ENCODE measurements at regions not wholly inside any gene's neighbourhood (a gene's known extent, or its start where the extent isn't known, plus 50 kb on each side); places are given as distances from the start of the nearest gene placed in this dataset.

- TF ChIP-seq CTCF (conservative IDR thresholded peaks at IDR 0.05; ENCODE audit: low read length) (no peak), EZH2phosphoT487 (IDR thresholded peaks at IDR 0.05; ENCODE audit: borderline replicate concordance) (no peak)
Measured at GRCh38 chr1:181185461-181185860, 97.0 kb downstream of the IER5 start.

Data from Loucy (cell line).